SK-N-DZ (cell line): ENCODE measurements at regions not wholly inside any gene's neighbourhood (a gene's known extent, or its start where the extent isn't known, plus 50 kb on each side); places are given as distances from the start of the nearest gene placed in this dataset.

Source experiments
- DNase-seq: peaks from one replicate; pipeline ENCODE4 v3.0.0-alpha.2; 2015; ENCODE audit warnings: low spot score

DNA sequence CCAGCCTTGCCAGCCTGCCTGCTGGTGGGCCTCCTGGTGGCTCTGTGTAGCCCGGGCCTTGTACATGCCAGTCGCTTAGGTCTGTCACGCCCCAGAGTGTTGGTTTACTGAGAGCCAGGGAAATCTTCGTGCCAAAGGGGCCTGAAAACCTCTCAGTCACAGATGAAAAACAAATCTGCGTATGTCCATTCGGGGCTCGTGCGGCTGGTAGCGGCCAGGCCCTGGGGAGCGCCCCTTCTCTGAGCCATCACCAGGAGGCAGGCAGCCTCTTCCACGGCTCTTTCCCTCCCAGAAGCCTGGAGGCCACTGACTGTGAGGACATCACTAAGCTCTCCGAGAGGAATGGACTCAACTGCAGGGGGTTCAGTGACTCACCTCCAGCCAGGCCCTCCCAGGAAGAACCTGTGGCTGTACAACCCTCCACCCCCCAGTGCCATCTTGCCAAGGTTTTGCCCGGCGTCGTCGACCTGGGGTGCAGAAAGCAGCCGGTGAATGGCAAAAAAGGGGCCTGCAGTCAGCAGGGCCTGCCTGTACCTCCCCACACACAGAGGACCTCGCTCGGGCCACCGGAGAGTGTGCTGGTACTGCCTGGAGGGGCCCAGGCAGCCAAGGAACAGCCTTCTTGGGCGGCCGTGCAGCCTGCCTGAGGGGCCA lies 162.2 kb downstream of the BCOR start:
- DNase-seq: no peak

DNA sequence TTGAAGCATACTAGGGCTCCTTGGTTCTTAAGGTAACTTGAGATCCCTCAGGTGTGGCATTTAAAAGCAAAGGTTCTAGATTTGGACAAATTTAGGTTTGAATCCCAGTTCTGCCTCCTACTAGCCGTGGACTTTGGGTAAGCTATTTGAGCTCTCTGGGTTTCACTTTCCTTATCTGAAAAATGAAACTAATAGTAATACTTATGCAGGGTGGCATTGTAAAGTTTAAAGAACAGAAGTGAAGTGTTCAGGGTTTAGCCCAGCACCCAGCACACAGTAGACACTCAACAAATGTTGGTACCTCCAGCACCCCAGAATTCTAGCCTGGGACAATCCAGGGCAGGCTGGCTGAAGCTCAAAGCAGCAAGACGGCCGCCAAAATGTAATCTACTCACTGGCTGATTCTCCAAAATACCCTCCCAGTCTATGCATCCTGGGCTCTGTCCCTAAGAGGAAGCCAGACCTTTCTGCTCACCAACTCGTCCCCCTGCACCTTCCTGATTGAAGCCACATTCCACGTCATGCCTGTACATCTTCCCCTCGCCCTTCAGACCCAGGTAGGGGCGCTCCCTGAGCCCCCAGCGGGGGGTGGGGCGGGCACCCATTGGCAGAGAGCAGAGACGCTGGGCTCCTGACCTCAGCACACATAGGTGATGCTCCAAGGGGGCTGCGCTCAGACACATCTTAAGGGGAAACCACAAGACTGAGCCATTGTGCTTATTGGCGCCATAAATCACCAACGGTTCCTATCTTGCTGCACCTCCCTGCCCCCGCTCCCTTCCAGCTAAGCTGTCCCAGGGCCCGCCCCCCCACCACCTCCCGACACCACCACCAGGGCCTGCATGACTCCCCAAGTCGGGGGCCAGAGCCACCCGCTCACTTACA lies 160.6 kb downstream of the BCOR start:
- DNase-seq: no peak

DNA sequence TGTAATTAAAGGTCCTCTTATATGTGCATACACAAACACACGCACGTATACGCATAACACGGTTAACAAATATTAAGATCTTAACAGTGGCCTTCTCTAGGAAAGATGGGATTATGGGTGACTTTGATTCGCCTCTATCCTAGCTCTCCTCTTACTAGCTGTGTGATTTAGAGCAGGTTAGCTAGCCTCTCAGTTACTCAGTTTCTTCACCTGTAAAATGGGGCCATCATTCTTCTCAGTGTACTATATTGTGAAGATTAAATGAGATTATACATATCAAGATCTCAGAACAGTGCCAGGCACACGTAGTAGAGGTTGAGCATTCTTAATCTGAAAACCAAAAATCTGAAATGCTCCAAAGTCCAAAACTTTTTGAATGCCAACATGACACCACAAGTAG lies 159.3 kb downstream of the BCOR start:
- no peak for DNase-seq

DNA sequence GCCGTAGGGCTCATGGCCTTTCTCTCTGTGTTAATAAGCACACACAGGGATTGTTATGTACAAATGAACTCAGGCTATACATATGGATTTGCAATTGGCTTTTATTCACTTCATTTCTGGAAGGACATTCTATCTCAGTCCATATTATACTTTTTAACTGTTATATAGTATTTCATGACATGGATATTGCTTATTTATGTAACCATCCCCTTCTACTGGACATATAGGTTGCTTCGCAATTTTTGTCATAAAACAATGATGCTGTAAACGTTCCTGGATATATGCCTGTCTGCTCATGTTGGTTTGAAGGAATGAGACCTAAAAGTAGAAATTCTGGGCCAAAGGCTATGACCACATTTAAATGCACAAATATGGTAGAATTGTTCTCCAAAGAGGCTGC lies 158.1 kb downstream of the BCOR start:
- no peak for DNase-seq

DNA sequence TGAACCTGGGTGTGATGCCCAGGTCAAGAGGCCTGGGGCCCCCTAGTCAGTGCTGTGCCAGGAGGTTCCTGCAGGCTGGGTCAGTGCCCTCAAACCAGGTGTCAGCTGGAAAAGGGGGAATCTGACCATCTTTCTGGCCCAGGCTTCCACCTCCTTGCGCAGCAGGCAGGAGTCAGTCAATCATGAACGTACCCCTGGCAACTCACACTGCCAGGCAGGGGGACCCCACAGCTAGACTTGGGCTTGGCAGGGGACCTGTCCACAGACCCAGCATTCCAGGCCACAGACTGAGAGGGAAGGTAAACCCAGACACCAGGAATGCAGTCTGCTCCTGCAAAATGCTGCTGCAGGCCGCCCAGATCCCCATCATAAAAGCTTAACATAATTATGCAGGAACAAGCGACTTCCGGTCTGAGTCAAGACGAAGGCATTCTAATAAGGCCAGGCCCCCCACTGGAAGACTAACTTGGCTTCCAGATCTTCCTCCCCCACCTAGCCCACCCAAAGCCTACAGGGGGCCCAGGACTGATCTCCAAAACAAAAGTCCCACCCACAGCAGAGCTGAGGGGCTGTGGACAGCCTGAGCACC lies 156.3 kb downstream of the BCOR start:
- DNase-seq: peak; percentile 57

DNA sequence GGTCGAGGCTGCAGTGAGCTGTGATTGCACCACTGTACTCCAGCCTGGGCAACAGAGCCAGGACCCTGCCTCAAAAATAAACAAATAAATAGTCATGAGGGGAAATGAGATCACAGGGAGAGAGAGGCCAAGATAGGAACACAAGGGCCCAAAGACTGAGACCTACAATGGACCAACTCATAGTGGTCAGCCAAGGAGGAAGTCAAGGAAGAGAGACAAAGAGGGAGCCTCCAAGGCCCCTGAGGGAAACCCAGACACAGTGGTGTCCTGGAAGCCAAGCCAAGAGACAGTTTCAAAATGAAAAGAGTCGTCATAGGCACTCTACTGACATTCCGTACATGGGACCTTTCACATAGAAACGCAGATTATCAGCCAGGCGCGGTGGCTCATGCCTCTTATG lies 153.3 kb downstream of the BCOR start:
- no peak for DNase-seq

DNA sequence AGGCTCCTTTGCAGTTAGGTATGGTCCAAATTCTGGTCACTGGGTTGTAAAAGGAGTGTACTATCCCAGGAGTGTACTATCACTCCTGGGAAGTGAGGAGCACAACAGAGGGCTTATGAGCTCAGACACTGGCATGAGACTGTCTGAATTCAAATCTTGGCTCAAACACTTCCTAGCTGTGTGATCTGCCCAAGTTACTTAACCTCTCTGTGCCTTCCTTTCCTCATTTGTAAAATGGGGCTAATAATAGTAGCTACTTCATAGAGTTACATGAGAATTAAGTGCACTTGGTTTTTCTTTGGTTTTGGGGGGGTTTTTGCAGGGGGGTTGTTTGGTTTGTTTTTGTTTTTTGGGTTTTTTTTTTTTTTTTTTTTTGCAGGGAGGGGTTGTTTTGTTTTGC lies 152.0 kb downstream of the BCOR start:
- no peak for DNase-seq

DNA sequence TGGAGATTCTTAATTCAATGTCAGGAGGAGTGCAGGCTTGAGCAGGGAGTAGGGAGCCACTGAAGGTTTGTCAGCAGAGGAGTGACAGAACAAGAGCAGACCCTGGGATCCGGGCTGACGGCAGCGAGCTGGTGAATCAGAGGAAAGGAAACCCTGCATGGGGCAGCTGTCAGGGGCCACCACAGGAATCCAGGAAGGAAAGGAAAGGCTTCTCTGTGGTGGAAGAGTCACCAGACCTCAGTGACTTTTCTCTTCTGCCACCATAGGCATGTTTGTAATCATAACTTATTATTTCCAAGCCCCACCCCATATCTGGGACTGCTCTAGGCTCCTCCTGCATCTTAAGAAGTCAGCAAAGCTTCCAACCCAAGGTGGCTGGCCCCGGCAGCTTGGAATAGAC lies 150.9 kb downstream of the BCOR start:
- DNase-seq: no peak

DNA sequence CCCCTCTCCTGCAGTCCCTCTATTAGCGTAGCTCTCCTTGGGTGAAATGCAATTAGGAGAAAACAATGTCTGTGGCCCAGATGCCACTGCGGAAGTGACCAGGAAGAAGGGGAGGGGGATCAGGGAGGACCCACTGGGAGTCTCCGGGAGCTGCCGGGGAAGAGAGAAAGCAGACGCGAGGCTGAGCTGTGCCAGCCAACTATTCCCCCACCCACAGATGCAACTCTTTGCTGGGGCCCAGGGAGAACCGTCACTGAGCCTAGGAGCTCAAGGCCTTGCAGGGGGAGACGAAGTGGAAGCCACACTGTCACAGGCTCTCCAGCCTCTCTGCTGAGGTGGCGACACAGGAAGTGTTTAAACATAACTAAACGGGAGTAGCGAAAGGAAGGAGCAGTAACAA lies 149.2 kb downstream of the BCOR start:
- peak; percentile 82 for DNase-seq

DNA sequence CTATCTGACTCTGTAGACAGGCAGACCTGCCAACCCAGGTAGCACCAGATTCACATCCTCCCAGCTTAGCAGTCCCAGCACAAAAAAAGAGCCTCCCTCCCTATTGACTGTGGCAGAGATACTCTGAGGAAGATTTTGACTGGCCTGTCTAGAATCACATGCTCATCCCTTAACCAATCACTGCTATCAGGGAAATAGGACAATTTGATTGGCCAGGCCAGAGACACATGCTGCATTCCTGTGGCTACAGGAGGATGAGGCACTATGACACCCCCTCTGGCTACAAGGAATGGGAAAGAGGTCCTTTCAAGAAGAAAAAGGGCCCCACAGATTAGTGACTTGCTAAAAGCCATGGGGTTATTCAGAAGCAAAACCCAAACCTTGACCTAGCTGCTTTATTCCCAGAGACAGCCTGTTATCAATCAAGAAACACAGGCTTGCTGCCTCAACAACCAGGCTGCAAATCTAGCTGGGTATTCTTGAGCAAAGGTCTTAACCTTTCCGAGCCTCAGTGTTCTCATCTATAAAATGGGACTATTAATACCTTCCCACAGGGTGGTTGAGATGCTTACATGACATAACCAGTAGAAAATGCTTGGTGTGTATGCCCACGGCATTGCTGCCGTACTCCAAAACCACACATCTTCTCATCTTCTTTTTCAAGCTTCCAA lies 147.6 kb downstream of the BCOR start:
- peak; percentile 49 for DNase-seq

DNA sequence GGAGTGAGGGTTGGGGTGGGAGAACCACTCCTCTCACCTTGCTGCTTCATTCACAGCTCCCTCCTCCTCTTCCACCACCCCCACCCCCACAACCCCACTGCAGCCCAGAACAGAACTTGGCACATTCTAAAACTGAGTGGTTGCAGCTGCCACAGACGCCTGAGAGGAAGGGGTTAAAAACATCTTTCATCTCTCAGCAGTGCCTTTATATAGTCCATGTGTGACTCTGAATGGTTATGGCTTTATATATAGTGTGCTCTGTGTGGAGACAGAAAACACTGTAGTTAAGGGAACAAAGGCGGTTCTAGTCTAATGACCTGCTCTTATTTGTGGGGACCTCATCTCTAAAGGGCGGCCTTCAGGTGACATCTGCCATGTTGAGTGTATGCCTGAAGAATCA lies 144.8 kb downstream of the BCOR start:
- no peak for DNase-seq

DNA sequence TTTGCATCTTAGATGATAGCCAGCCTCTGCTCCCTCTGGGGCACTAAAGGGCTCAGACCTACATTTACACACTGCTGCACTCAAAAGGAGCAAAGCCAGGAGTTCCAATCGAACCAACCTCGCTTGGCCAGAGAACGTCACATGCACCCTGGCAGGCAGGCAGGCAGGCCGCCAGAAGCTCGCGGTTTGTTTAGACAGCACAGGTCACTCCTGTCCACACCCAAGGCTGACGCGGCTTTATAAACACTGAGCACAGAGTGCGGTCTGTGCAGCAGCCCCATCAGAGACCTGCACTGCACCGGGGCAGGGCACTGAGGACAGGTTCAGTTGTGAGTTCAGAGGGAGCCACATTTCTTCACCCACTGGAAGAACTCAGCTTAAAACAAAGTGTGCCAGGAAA lies 143.9 kb downstream of the BCOR start:
- no peak for DNase-seq

DNA sequence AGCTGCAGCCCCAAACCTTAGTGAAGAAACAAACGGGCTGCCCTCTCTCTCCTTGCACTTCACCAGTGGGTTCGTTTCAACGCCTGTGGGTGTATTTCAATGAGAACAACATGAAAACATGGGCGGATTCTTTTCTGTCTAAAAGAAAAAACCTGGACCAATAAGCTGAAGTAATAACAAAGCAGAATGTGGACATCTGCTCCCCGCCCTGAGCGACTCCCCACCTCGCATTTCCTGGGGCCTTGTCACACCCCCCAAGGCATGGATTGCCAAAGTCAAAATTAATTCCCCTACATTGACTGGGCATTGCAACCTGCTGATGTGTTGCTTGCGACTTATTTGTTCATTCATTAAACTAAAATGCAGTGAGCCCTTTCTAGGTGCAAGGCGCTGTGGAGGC lies 142.9 kb downstream of the BCOR start:
- no peak for DNase-seq

DNA sequence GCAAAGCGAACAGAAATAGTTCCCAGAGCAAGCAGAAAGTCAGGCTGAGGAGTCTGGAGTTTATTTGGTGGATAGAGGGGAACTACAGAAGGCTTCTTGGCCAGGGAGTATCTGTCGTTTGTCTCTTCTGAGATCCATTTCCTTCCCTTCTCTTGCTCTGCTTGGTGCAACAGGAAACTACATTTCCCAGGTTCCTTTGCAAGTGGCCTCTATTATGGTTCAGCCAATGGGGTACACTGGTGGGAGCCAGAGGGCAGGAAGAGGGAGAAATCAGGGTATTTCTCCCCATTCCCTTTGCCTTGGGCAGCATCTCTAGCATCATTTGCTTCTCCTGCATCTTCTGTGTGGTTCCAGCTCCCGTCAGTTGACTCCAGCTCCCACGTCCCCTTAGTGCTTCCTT lies 142.1 kb downstream of the BCOR start:
- peak; percentile 28 for DNase-seq

DNA sequence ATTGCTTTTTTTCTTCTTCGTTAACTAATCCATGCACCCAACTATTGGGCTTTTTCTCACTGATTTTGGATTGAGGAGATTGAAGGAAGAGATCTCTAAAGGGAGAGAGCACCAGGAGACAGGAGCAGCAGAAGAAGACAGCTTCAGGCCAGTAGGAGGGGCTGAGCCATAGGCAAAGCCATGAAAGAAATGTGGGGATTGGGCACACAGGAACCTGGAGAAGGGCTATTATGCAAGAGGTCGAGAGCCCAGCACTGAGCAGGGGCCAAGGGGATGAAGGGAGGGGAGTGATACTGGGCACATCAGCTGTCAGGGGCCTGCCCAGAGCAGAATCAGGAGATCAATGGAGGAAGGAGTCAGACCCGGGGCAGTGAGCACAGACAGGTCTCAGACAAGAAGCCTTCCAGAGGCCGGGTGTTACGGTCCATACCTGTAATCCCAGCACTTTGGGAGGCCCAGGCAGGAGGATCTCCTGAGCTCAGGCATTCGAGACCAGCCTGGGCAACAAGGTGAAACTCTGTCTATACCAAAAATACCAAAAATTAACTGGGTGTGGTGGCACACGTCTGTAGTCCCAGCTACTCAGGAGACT lies 140.9 kb downstream of the BCOR start:
- no peak for DNase-seq

DNA sequence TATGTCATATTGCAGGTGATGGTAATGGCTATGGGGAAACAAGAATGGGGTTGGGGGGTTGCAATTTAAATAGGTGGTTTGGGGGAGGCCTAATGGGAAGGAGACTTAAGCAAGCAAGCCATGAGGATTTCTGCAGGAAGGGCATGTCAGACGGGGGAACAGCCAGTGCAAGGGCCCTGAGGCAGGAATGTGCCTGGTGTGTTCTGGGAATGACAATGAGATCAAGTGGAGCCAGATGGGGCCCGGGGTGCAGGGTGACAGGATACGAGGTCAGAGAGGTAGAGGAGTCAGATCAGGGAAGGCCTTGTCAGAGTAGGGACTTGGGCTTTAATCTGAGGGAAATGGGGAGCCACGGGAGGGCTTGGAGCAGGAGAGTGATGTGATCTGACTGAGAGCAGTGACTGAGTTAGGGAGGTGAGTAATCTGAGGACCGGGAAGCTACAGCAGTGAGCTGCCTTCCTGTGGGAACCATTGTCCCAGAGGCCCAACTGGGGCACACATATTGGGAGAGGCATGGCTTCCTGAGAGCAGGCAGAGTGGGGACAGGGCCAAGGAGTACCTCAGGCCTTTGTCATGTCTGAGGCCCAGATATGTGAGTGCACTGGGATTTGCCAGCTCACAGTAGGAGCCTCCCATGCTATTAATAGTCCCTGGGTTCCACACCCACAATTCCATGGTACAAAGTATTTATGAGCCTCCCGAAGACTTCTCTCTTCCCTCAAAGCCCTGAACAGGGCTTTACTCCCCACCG lies 139.8 kb downstream of the BCOR start:
- DNase-seq: no peak

DNA sequence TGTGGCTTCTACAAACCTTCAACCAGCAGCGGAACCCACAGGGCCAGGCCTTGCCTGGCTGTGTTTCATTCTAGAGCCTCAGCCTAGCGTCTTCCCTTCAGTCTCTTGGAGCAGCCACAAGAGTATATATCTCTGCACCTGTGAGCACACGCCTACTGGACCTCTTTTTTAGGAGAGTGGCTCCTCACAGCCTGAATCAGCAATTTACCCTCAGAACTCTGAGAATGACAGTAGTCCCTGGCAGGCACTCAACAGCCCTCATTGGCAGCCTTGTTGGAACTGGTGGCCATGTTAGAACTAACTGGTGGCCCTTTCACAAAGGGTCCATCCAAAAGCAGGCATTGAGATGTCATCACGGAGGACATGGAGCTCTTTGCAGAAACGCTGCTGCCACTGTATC lies 138.9 kb downstream of the BCOR start:
- DNase-seq: no peak

DNA sequence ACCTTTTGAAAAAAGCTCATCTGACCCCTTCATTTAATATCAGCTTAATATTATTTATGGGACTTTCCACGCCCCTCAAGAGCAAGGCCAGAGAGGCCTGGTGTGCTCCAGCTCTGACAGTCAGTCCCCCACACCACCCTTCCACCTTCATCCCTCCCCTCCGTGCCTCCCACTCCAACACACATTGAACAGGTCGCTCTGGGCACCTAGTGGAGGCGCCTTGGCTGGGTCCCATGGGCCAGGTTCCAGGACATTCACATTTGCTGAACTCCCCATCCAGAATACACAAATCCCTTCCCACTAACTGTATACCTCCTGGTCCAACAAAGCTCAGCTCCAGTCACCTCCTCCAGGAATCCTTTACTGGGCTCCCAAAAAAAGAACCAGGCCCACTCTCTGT lies 137.5 kb downstream of the BCOR start:
- DNase-seq: no peak

DNA sequence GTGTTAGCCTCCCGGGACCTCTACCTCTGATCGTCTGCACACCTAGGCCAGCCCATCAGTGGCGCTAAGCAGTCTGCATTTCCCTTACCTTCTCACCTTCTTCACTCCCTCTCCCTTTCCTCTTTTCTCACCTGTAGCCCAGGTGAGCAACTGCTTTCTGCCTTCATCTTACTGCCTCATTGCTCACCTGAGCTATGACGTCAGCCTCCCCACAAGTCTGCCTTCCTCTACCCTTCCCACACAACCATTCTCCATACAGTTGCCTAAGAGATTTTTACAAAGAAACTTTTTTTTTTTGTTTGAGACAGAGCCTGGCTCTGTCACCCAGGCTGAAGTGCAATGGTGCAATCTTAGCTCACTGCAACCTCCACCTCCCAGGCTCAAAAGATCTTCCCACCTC lies 136.3 kb downstream of the BCOR start:
- DNase-seq: no peak

DNA sequence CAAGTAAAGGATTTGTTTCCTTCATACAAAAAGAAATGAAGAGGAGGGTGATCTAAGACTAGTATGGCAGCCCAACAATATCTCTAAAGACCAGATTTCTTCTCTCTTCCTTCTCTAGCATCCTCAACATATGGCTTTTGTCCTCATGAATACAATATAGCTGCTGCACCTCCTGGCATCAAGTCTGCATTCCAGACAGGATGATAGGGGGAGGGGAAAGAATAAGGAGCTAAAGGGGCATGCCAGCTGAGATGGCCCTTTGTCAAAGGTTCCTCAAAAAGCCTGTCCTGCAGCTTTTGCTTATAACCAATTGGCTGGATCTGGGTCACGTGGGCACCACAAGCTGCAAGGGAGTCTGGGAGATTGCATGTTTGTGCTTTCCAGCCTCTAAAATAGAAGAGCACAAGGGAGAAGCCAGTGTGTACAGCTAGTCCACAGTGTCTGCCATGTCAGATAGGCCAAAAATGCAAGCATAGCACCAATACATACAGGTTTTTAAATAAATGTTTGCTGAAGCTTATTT lies 132.6 kb downstream of the BCOR start:
- DNase-seq: no peak

DNA sequence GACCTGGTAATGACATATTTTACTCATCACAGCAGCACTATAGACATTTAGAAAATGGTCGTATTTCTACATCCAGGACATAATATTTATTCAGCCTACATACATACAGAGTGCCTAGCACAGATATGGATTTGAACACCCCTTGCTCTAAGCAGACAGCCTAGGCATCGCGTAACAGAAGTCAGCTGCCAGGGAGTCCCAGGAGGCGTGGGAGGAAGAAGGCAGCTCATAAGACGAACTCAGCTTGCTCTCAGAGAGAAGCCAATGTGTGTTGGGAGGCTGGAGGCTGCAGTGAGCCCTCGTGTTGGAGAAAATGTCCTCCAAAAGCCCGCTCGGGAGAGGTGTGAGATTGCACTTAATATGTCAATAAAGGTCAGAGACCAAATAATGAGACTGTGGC lies 131.6 kb downstream of the BCOR start:
- DNase-seq: no peak
